ENCODE measurements at regions not wholly inside any gene's neighbourhood (a gene's known extent, or its start where the extent isn't known, plus 50 kb on each side); places are given as distances from the start of the nearest gene placed in this dataset.
"Not testable (repeated sequence)": the region's sequence is repeated elsewhere in the genome, so short reads cannot be mapped to it uniquely, and the experiment has no call there.

DNA sequence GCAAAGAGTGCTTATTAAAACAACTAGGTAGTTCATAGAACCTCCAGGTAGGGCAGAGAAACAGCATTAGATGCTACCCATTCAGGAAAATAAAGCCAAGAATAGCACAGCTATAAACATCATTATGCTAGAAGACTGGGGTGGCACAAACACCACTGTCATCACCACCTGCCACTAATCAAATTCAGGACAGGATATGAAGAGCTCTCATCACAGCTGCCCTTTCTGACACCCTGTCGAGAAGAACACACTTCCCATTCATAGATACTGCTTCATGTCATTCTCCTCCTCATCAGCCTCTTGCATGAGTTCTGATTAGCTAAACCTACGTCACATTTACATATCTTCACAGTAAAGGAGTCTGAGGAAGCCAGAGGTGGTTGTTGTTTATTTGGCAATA is 692.3 kb upstream of the HS3ST1 start:
- Histone ChIP-seq H3K27me3 (ENCODE audit: control insufficient read depth, insufficient read depth, low read length) (no peaks in the 10 kb centered on the region), H3K4me3 (ENCODE audit: low read length) (no peak overlapping the region), H3K27ac (ENCODE audit: low read length) (no peak overlapping the region), H3K36me3 (ENCODE audit: control insufficient read depth, insufficient read depth, low read length) (no peaks in the 10 kb centered on the region), H3K9me3 (ENCODE audit: control insufficient read depth, insufficient read depth, low read length) (no peaks in the 10 kb centered on the region), H3K4me1 (ENCODE audit: control insufficient read depth, insufficient read depth, low read length) (no peaks in the 10 kb centered on the region)
- no CpG with 5 or more reads among the region's 2 CpGs for WGBS (ENCODE audit: insufficient coverage, insufficient read length)
- DNase-seq (ENCODE audit: low read depth, low spot score) = no peak

DNA sequence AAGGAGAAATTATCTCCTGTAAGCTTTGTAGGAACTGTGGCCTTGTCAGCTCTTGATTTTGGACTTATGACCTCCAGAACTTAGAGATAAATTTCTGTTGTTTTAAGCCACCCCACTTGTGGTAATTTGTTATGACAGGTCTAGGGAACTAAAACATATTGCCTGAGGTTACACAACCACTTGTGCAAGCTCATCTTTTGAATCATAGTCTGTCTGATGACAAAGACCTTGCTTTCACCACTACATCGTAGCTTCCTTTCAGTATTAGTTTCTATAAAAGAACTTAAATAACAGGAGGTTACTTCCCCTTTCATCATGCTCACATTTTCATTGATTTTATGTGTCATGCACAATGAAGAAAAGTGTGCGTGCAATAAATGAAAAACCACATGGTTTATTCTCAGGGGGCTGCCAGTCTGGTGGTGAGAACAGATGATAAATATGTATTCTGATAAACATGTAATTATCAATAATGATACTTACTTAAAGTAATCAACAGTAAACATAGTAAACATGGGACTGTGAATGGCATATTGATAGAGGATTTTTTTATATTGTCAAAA is 690.0 kb upstream of the HS3ST1 start:
- H3K36me3 ChIP-seq (ENCODE audit: control insufficient read depth, insufficient read depth, low read length) = no peaks in the 10 kb centered on the region
- H3K4me3 ChIP-seq (ENCODE audit: low read length) = no peak overlapping the region
- no peak overlapping the region for H3K27ac ChIP-seq (ENCODE audit: low read length)
- WGBS (ENCODE audit: insufficient coverage, insufficient read length) = no CpG with 5 or more reads among the region's 2 CpGs
- no peaks in the 10 kb centered on the region for H3K9me3 ChIP-seq (ENCODE audit: control insufficient read depth, insufficient read depth, low read length)
- no peaks in the 10 kb centered on the region for H3K27me3 ChIP-seq (ENCODE audit: control insufficient read depth, insufficient read depth, low read length)
- no peaks in the 10 kb centered on the region for H3K4me1 ChIP-seq (ENCODE audit: control insufficient read depth, insufficient read depth, low read length)
- no peak for DNase-seq (ENCODE audit: low read depth, low spot score)

DNA sequence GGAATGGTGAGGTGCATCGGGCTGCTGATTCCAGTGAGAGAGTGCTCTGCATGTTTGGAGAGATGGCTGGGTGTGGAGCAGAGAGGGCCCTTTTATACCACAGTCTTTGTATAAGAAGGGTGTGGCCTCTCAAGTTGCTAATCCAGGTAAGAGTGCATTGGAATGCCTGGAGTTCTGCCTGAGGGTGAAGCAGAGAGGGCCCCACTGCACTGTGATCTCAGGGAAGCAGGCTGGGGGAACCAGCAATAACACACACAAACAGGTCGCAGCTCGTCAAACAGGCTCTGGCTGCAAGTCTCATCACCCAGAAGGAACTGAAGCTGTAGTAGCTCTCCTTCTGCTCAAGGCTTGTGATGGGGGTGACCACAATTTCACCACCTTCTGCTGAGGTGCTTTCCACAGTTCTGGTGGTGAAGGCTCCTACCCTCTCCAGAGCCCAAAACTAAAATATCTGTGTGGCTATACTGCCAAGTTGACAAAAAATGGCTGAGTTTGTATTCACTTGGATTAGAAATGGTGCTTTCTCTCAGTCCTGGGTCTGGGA is 687.4 kb upstream of the HS3ST1 start:
- no peaks in the 10 kb centered on the region for H3K27me3 ChIP-seq (ENCODE audit: control insufficient read depth, insufficient read depth, low read length)
- H3K4me3 ChIP-seq (ENCODE audit: low read length) = no peak overlapping the region
- no CpG with 5 or more reads among the region's 3 CpGs for WGBS (ENCODE audit: insufficient coverage, insufficient read length)
- H3K9me3 ChIP-seq (ENCODE audit: control insufficient read depth, insufficient read depth, low read length) = no peaks in the 10 kb centered on the region
- no peak for DNase-seq (ENCODE audit: low read depth, low spot score)
- no peaks in the 10 kb centered on the region for H3K36me3 ChIP-seq (ENCODE audit: control insufficient read depth, insufficient read depth, low read length)
- no peak overlapping the region for H3K27ac ChIP-seq (ENCODE audit: low read length)
- H3K4me1 ChIP-seq (ENCODE audit: control insufficient read depth, insufficient read depth, low read length) = no peaks in the 10 kb centered on the region

DNA sequence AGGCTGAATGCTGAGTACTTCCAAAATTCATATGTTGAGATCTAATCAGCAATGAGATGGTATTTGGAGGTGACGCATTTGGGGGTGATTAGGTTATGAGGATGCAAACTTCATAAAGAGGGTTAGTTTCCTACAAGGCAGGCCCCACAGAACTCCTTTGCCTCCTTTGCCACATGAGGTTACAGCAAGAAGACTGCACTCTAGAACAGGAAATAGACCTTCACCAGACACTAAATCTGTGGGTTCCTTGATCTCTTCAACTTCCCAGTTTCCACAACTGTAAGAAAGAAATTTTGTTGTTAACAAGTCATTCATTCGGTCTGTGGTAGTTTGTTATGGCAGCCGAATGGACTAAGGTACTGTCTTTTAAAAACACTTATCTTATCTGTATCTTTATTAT is 681.9 kb upstream of the HS3ST1 start:
- H3K27me3 ChIP-seq (ENCODE audit: control insufficient read depth, insufficient read depth, low read length) = no peaks in the 10 kb centered on the region
- no CpG with 5 or more reads among the region's 3 CpGs for WGBS (ENCODE audit: insufficient coverage, insufficient read length)

DNA sequence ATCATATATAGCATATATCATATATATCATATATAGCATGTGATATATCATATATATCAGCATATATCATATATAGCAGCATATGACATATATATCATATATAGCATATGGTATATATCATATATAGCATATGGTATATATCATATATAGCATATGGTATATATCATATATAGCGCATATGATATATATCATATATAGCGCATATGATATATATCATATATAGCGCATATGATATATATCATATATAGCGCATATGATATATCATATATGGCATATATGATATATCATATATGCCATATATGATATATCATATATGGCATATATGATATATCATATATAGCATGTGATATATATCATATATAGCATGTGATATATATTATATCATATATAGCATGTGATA is 680.4 kb upstream of the HS3ST1 start:
- H3K9me3 ChIP-seq (ENCODE audit: control insufficient read depth, insufficient read depth, low read length); H3K27ac ChIP-seq (ENCODE audit: low read length); H3K36me3 ChIP-seq (ENCODE audit: control insufficient read depth, insufficient read depth, low read length); H3K4me3 ChIP-seq (ENCODE audit: low read length); H3K4me1 ChIP-seq (ENCODE audit: control insufficient read depth, insufficient read depth, low read length); DNase-seq (ENCODE audit: low read depth, low spot score); H3K27me3 ChIP-seq (ENCODE audit: control insufficient read depth, insufficient read depth, low read length): not testable (repeated sequence)
- WGBS (ENCODE audit: insufficient coverage, insufficient read length) = no CpG with 5 or more reads among the region's 4 CpGs

More for the DNA sequence above, 681.9 kb upstream of the HS3ST1 start:
- Histone ChIP-seq H3K9me3 (ENCODE audit: control insufficient read depth, insufficient read depth, low read length) (no peaks in the 10 kb centered on the region), H3K27ac (ENCODE audit: low read length) (no peak overlapping the region), H3K4me1 (ENCODE audit: control insufficient read depth, insufficient read depth, low read length) (no peaks in the 10 kb centered on the region), H3K4me3 (ENCODE audit: low read length) (no peak overlapping the region), H3K36me3 (ENCODE audit: control insufficient read depth, insufficient read depth, low read length) (no peaks in the 10 kb centered on the region)
- DNase-seq (ENCODE audit: low read depth, low spot score) = no peak

DNA sequence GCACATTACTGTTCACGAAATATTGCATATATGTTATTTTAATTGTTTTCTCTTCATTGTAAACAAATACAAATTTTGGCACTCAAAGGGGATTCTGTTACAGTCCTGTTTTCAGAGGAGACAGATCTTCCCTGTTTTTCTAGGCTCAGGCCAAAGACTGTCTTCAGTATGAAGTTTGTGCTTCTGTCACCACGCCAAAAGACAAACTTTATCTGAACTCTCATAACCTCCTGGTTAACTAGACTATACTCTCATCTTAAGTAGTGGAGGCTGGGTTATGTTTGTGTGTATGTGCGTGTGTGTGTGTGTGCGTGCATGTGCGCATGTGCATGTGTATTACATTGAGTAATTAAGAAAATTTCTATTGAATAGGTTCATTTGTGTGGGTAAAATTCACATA is 676.8 kb upstream of the HS3ST1 start:
- H3K4me3 ChIP-seq (ENCODE audit: low read length) = no peak overlapping the region
- WGBS (ENCODE audit: insufficient coverage, insufficient read length) = no CpG with 5 or more reads among the region's 5 CpGs
- H3K9me3 ChIP-seq (ENCODE audit: control insufficient read depth, insufficient read depth, low read length) = no peaks in the 10 kb centered on the region
- H3K27ac ChIP-seq (ENCODE audit: low read length) = no peak overlapping the region
- DNase-seq (ENCODE audit: low read depth, low spot score) = no peak
- H3K27me3 ChIP-seq (ENCODE audit: control insufficient read depth, insufficient read depth, low read length) = no peaks in the 10 kb centered on the region
- H3K36me3 ChIP-seq (ENCODE audit: control insufficient read depth, insufficient read depth, low read length) = no peaks in the 10 kb centered on the region
- no peaks in the 10 kb centered on the region for H3K4me1 ChIP-seq (ENCODE audit: control insufficient read depth, insufficient read depth, low read length)

DNA sequence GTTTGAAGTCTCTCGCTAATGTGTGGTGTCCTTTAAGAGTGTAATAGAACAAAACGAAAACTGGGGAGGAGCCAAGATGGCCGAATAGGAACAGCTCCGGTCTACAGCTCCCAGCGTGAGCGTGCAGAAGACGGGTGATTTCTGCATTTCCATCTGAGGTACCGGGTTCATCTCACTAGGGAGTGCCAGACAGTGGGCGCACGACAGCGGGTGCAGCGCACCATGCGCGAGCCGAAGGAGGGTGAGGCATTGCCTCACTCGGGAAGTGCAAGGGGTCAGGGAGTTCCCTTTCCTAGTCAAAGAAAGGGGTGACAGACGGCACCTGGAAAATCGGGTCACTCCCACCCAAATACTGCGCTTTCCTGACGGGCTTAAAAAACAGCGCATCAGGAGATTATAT is 661.2 kb upstream of the HS3ST1 start:
- not testable (repeated sequence) for H3K4me1 ChIP-seq (ENCODE audit: control insufficient read depth, insufficient read depth, low read length); H3K27me3 ChIP-seq (ENCODE audit: control insufficient read depth, insufficient read depth, low read length); H3K4me3 ChIP-seq (ENCODE audit: low read length); H3K9me3 ChIP-seq (ENCODE audit: control insufficient read depth, insufficient read depth, low read length); H3K27ac ChIP-seq (ENCODE audit: low read length); H3K36me3 ChIP-seq (ENCODE audit: control insufficient read depth, insufficient read depth, low read length); DNase-seq (ENCODE audit: low read depth, low spot score)
- WGBS (ENCODE audit: insufficient coverage, insufficient read length) = no CpG with 5 or more reads among the region's 21 CpGs

DNA sequence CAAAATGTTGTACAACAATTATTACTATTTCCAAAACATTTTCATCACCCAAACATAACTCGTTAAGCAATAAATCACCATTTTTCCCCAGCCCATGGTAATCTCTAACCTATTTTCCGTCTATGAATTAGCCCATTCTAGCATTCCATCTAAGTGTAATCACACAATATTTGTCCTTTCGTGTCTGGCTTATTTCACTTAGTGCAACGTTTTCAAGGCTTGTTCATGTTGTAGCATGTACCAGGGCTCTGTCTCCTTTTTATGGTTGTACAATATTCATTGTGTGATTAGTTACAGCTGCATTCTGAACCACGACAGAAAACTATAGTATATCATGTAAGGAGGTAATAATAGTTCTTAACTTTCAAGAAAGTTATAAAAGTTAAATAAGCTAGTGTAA is 656.0 kb upstream of the HS3ST1 start:
- H3K36me3 ChIP-seq (ENCODE audit: control insufficient read depth, insufficient read depth, low read length) = no peaks in the 10 kb centered on the region
- no peak for DNase-seq (ENCODE audit: low read depth, low spot score)
- 100% methylated on average over 2 of the region's 5 CpGs for WGBS (ENCODE audit: insufficient coverage, insufficient read length)
- no peaks in the 10 kb centered on the region for H3K9me3 ChIP-seq (ENCODE audit: control insufficient read depth, insufficient read depth, low read length)
- H3K4me1 ChIP-seq (ENCODE audit: control insufficient read depth, insufficient read depth, low read length) = no peaks in the 10 kb centered on the region
- H3K27ac ChIP-seq (ENCODE audit: low read length) = no peak overlapping the region
- H3K27me3 ChIP-seq (ENCODE audit: control insufficient read depth, insufficient read depth, low read length) = no peaks in the 10 kb centered on the region
- no peak overlapping the region for H3K4me3 ChIP-seq (ENCODE audit: low read length)

DNA sequence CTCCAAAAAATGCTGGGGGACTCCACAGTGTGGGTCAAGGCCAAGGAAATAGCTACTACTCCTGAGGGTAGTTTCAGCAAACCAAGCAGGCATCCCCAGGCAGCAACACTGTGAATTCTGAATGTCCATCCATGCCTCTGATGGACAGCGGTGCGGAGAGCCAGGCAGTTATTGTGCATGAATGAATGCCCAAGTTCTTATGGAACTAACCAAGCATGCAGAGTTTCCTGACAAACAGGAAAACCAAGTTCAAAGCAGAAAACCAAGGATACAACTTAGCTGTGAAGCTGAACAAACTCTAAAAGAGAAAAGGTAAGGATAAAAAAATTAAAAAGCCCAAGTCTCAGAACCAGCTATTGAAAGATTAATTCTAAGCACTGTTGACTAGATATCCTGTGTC is 642.6 kb upstream of the HS3ST1 start:
- H3K4me1 ChIP-seq (ENCODE audit: control insufficient read depth, insufficient read depth, low read length) = no peaks in the 10 kb centered on the region
- no peaks in the 10 kb centered on the region for H3K36me3 ChIP-seq (ENCODE audit: control insufficient read depth, insufficient read depth, low read length)
- no peak overlapping the region for H3K4me3 ChIP-seq (ENCODE audit: low read length)
- no peaks in the 10 kb centered on the region for H3K27me3 ChIP-seq (ENCODE audit: control insufficient read depth, insufficient read depth, low read length)
- H3K9me3 ChIP-seq (ENCODE audit: control insufficient read depth, insufficient read depth, low read length) = no peaks in the 10 kb centered on the region
- DNase-seq (ENCODE audit: low read depth, low spot score) = no peak
- no peak overlapping the region for H3K27ac ChIP-seq (ENCODE audit: low read length)
- WGBS (ENCODE audit: insufficient coverage, insufficient read length) = no CpG with 5 or more reads among the region's 2 CpGs

DNA sequence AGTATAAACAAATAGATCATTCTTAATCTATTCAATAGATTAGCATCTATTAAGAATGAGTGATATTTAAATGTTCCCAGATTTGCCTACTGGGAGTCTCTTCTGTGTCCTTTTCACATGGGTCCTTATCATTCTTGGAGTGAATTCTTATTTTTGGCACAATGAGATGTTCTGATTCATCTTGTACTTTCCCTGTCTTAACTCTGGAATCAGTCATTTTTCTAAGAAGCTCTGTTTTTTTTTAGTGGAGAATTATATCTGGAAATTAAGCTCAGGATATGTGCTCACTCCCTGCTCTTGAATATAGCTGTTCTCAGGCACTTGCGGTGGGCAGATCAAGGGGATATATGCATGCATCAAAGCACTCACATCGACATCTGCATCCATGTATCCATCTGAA is 625.3 kb upstream of the HS3ST1 start:
- Histone ChIP-seq H3K36me3 (ENCODE audit: control insufficient read depth, insufficient read depth, low read length) (no peaks in the 10 kb centered on the region), H3K27ac (ENCODE audit: low read length) (no peak overlapping the region), H3K4me1 (ENCODE audit: control insufficient read depth, insufficient read depth, low read length) (peaks cover 4% of the 10 kb centered on the region; the same call in 1 of the 2 replicates), H3K27me3 (ENCODE audit: control insufficient read depth, insufficient read depth, low read length) (no peaks in the 10 kb centered on the region), H3K9me3 (ENCODE audit: control insufficient read depth, insufficient read depth, low read length) (no peaks in the 10 kb centered on the region), H3K4me3 (ENCODE audit: low read length) (no peak overlapping the region)
- DNase-seq (ENCODE audit: low read depth, low spot score) = no peak
- WGBS (ENCODE audit: insufficient coverage, insufficient read length) = no CpG with 5 or more reads among the region's 2 CpGs

DNA sequence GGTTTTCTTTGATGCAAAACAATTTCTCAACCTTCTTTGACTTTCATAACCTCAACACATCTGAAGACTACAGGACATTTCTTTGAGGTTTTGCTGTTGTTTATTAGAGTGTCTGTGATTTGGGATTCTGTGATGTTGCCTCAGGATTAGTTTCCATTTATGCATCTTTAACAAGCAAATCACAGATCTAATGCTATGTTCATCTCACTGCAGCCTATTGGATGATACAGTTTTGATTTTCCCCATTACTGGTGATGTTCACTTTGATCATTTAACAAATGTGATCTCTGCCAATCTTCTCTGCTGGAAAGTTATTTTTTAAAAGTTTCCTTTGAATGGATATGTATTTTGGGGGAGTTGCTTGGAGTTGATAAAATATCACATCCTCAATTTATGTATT is 624.9 kb upstream of the HS3ST1 start:
- H3K4me1 ChIP-seq (ENCODE audit: control insufficient read depth, insufficient read depth, low read length) = peaks cover 1% of the 10 kb centered on the region; the same call in 1 of the 2 replicates

More for the DNA sequence above, 624.9 kb upstream of the HS3ST1 start:
- Histone ChIP-seq H3K36me3 (ENCODE audit: control insufficient read depth, insufficient read depth, low read length) (no peaks in the 10 kb centered on the region), H3K27ac (ENCODE audit: low read length) (no peak overlapping the region), H3K27me3 (ENCODE audit: control insufficient read depth, insufficient read depth, low read length) (no peaks in the 10 kb centered on the region), H3K4me3 (ENCODE audit: low read length) (no peak overlapping the region), H3K9me3 (ENCODE audit: control insufficient read depth, insufficient read depth, low read length) (no peaks in the 10 kb centered on the region)
- no peak for DNase-seq (ENCODE audit: low read depth, low spot score)
